Activated CD8-positive, alpha-beta memory T cell treated with anti-CD3 and anti-CD28 coated beads for 24 hours (primary cell): ENCODE measurements at regions not wholly inside any gene's neighbourhood (a gene's known extent, or its start where the extent isn't known, plus 50 kb on each side); places are given as distances from the start of the nearest gene placed in this dataset.

Experiments
- DNase-seq: peaks from one replicate; pipeline ENCODE4 v3.0.0-alpha.2; 2020

- DNase-seq: no peak
These were observed 52.4 kb downstream of the CBLL2 start for GRCh38 chrX:22325096-22325495.

- no peak for DNase-seq
These were observed 57.1 kb downstream of the CBLL2 start for GRCh38 chrX:22329783-22330182.

GRCh38 chrX:22338740-22339139 is 66.0 kb downstream of the CBLL2 start:
- DNase-seq: no peak

GRCh38 chrX:22339459-22339858 is 66.7 kb downstream of the CBLL2 start:
- no peak for DNase-seq

GRCh38 chrX:22340022-22340616 is 67.4 kb downstream of the CBLL2 start:
- no peak for DNase-seq

GRCh38 chrX:22343192-22343591 is 70.5 kb downstream of the CBLL2 start:
- DNase-seq: no peak

- DNase-seq: no peak
These were observed 73.2 kb downstream of the CBLL2 start for GRCh38 chrX:22345884-22346283.

GRCh38 chrX:22347491-22347890 is 74.8 kb downstream of the CBLL2 start:
- DNase-seq: no peak

GRCh38 chrX:22349116-22349515 is 76.4 kb downstream of the CBLL2 start:
- DNase-seq: no peak

GRCh38 chrX:22351076-22351475 is 78.4 kb downstream of the CBLL2 start:
- DNase-seq: no peak

GRCh38 chrX:22351966-22352365 is 79.3 kb downstream of the CBLL2 start:
- DNase-seq: no peak

GRCh38 chrX:22357621-22358020 is 84.9 kb downstream of the CBLL2 start:
- no peak for DNase-seq

- no peak for DNase-seq
These were observed 87.4 kb downstream of the CBLL2 start for GRCh38 chrX:22360129-22360528.

GRCh38 chrX:22365460-22365859 is 92.7 kb downstream of the CBLL2 start:
- DNase-seq: no peak

GRCh38 chrX:22366166-22366702 is 93.5 kb downstream of the CBLL2 start:
- no peak for DNase-seq

GRCh38 chrX:22366906-22367305 is 94.2 kb downstream of the CBLL2 start:
- DNase-seq: no peak

- no peak for DNase-seq
These were observed 100.4 kb downstream of the CBLL2 start for GRCh38 chrX:22373094-22373493.

GRCh38 chrX:22373766-22374165 is 101.1 kb downstream of the CBLL2 start:
- no peak for DNase-seq

- no peak for DNase-seq
These were observed 103.7 kb downstream of the CBLL2 start for GRCh38 chrX:22376369-22376768.

- DNase-seq: no peak
These were observed 105.6 kb downstream of the CBLL2 start for GRCh38 chrX:22378296-22378695.

GRCh38 chrX:22383988-22384387 is 111.3 kb downstream of the CBLL2 start:
- no peak for DNase-seq

GRCh38 chrX:22389556-22390179 is 117.0 kb downstream of the CBLL2 start:
- DNase-seq: no peak

- no peak for DNase-seq
These were observed 119.6 kb downstream of the CBLL2 start for GRCh38 chrX:22392133-22392948.

GRCh38 chrX:22395372-22395771 is 122.7 kb downstream of the CBLL2 start:
- no peak for DNase-seq
